GM21786 (cell line): ENCODE measurements at regions not wholly inside any gene's neighbourhood (a gene's known extent, or its start where the extent isn't known, plus 50 kb on each side); places are given as distances from the start of the nearest gene placed in this dataset.

Experiments used
- ATAC-seq: cut with Tn5 transposase; IDR thresholded peaks from one replicate; pipeline ENCODE4 v1.9.1; 2021; ENCODE audit not compliant: unreplicated experiment

- no peak for ATAC-seq
Measured at GRCh38 chr20:7586481-7586880, 353.8 kb downstream of the HAO1 start.

GRCh38 chr20:7589164-7589563, 351.1 kb downstream of the HAO1 start:
- no peak for ATAC-seq

- no peak for ATAC-seq
Measured at GRCh38 chr20:7596541-7596940, 343.7 kb downstream of the HAO1 start.

GRCh38 chr20:7601431-7601830, 338.8 kb downstream of the HAO1 start:
- no peak for ATAC-seq

- ATAC-seq, result no peak
Measured at GRCh38 chr20:7606941-7607340, 333.3 kb downstream of the HAO1 start.

GRCh38 chr20:7608250-7608649, 332.0 kb downstream of the HAO1 start:
- ATAC-seq, result no peak

GRCh38 chr20:7609251-7609650, 331.0 kb downstream of the HAO1 start:
- no peak for ATAC-seq

GRCh38 chr20:7610681-7611080, 329.6 kb downstream of the HAO1 start:
- ATAC-seq, result no peak

- no peak for ATAC-seq
Measured at GRCh38 chr20:7617797-7618196, 322.5 kb downstream of the HAO1 start.

GRCh38 chr20:7622399-7622961, 317.8 kb downstream of the HAO1 start:
- no peak for ATAC-seq

- no peak for ATAC-seq
Measured at GRCh38 chr20:7624886-7625285, 315.4 kb downstream of the HAO1 start.

GRCh38 chr20:7627734-7628663, 312.3 kb downstream of the HAO1 start:
- no peak for ATAC-seq

- ATAC-seq, result no peak
Measured at GRCh38 chr20:7629880-7630279, 310.4 kb downstream of the HAO1 start.

- ATAC-seq, result no peak
Measured at GRCh38 chr20:7637184-7637583, 303.1 kb downstream of the HAO1 start.

GRCh38 chr20:7650086-7650879, 290.0 kb downstream of the HAO1 start:
- ATAC-seq, result no peak

- ATAC-seq, result no peak
Measured at GRCh38 chr20:7654231-7654630, 286.0 kb downstream of the HAO1 start.

- ATAC-seq, result no peak
Measured at GRCh38 chr20:7656687-7657467, 283.4 kb downstream of the HAO1 start.

- ATAC-seq, result no peak
Measured at GRCh38 chr20:7657569-7657968, 282.7 kb downstream of the HAO1 start.

GRCh38 chr20:7660165-7660564, 280.1 kb downstream of the HAO1 start:
- no peak for ATAC-seq

- no peak for ATAC-seq
Measured at GRCh38 chr20:7665376-7665775, 274.9 kb downstream of the HAO1 start.

GRCh38 chr20:7667194-7667593, 273.1 kb downstream of the HAO1 start:
- no peak for ATAC-seq
